Kidney epithelial cell (primary cell): ENCODE measurements at regions not wholly inside any gene's neighbourhood (a gene's known extent, or its start where the extent isn't known, plus 50 kb on each side); places are given as distances from the start of the nearest gene placed in this dataset.

ENCODE experiments used
- DNase-seq: peaks from one replicate; pipeline ENCODE4 v3.0.0-alpha.2; 2010; ENCODE audit warnings: low read depth
- H3K27me3 ChIP-seq: 2 replicates; pipeline ENCODE4 v1.6.0; 2011; ENCODE audit warnings: low read length; ENCODE audit not compliant: control insufficient read depth, insufficient read depth
- H3K36me3 ChIP-seq: 2 replicates; pipeline ENCODE4 v1.5.1; 2011; ENCODE audit warnings: low read length; ENCODE audit not compliant: control insufficient read depth, insufficient read depth
- H3K4me3 ChIP-seq: 2 replicates; pipeline ENCODE4 v1.5.1; 2011; ENCODE audit warnings: low read depth, mild to moderate bottlenecking, control low read depth, low read length
- CTCF ChIP-seq: IDR thresholded peaks from 2 replicates; pipeline ENCODE4 v1.5.1; 2011; ENCODE audit warnings: mild to moderate bottlenecking, moderate library complexity, low read length, control low read depth, inconsistent platforms; ENCODE audit not compliant: insufficient read depth, poor library complexity, severe bottlenecking

DNA sequence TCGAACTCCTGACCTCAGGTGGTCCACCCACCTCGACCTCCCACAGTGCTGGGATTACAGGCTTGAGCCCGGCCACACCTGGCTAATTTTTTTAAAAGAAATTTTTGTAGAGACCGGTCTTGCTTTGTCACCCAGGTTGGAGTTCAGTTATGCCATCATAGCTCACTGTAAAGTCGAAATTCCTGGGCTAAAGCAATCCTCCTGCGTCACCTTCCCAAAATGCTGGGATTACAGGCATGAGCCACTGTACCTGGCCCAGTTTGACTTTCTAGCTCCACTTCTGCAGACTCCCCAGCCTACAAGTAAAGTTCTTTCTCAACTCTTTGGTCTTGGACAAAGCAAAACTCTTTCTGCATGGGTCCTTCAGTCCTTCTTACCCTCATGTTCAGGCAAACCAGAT, 214.1 kb downstream of the SKIDA1 start:
- no peak for TF ChIP-seq CTCF
- DNase-seq = no peak
- H3K4me3 ChIP-seq = no peak overlapping the region
- H3K27me3 ChIP-seq = no peaks in the 10 kb centered on the region
- H3K36me3 ChIP-seq = no peaks in the 10 kb centered on the region

GRCh38 chr10:21309427-21309826, 216.1 kb downstream of the SKIDA1 start:
- Histone ChIP-seq H3K27me3 (no peaks in the 10 kb centered on the region), H3K36me3 (no peaks in the 10 kb centered on the region), H3K4me3 (no peak overlapping the region)
- no peak for TF ChIP-seq CTCF
- no peak for DNase-seq

GRCh38 chr10:21308946-21309345, 216.5 kb downstream of the SKIDA1 start:
- no peak for DNase-seq

DNA sequence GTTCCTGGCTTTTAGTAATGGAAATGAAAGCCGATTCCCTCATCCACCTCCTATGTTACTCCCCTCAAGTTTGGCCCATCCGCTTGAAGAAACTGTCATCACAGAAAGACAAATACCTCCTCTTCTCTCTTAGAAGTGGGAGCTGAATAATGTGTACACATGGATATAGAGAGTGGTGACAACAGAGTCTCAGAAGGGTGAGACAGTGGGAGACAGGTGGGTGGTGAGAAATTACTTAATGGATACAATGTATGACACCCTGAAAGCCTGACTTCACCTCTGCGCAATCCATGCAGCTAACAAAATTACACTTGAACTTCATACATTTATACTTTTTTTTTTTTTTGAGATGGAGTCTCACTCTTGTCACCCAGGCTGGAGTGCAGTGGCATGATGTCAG, 217.5 kb downstream of the SKIDA1 start:
- DNase-seq = no peak
- Histone ChIP-seq H3K27me3 (no peaks in the 10 kb centered on the region), H3K4me3 (no peak overlapping the region), H3K36me3 (no peaks in the 10 kb centered on the region)
- no peak for TF ChIP-seq CTCF

More at GRCh38 chr10:21308946-21309345, 216.5 kb downstream of the SKIDA1 start:
- Histone ChIP-seq H3K27me3 (no peaks in the 10 kb centered on the region), H3K4me3 (no peak overlapping the region), H3K36me3 (no peaks in the 10 kb centered on the region)
- no peak for TF ChIP-seq CTCF

DNA sequence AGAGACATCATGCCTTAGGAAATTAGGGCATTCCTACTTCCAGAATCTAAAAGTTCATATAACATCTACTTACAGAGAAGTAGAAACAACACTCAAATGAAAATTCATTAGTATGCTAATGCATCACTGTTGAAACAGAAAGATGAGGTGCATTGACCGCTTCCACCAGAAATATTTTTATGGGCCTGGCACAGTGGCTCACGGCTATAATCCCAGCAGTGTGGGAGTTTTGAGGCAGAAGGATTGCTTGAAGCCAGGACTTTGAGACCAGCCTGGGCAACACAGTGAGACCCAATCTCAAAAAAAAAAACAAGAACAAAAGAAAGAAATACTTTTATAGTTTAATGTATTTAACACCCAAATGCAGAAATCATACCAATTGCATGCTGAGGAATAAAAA, 220.9 kb downstream of the SKIDA1 start:
- H3K36me3 ChIP-seq = no peaks in the 10 kb centered on the region
- H3K27me3 ChIP-seq = no peaks in the 10 kb centered on the region
- no peak overlapping the region for H3K4me3 ChIP-seq
- DNase-seq = no peak
- no peak for TF ChIP-seq CTCF

- TF ChIP-seq CTCF = no peak
- Histone ChIP-seq H3K4me3 (no peak overlapping the region), H3K36me3 (no peaks in the 10 kb centered on the region), H3K27me3 (no peaks in the 10 kb centered on the region)
- no peak for DNase-seq
These were observed 221.3 kb downstream of the SKIDA1 start for GRCh38 chr10:21304198-21304597.
